ENCODE measurements at regions not wholly inside any gene's neighbourhood (a gene's known extent, or its start where the extent isn't known, plus 50 kb on each side); places are given as distances from the start of the nearest gene placed in this dataset.

DNA sequence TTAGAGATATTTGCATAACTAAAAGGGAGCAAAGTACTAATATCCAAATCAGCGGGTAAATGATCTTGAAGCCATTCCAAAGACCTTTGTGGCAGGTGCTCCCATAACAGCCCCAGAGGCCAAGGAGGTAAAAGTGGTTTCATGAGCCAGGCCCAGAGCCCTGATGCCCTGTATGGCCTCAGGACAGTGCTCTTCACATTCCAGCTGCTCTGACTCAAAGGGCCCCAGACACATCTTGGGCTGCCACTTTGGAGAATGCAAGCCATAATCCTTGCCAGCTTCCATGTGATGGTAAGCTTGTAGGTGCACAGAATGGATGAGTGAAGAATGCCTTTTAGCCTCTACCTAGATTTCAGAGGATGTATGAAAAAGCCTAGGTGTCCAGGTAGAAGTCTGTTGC lies 933.4 kb downstream of the SLC16A7 start (continued):
- TF ChIP-seq, protein P1, sequence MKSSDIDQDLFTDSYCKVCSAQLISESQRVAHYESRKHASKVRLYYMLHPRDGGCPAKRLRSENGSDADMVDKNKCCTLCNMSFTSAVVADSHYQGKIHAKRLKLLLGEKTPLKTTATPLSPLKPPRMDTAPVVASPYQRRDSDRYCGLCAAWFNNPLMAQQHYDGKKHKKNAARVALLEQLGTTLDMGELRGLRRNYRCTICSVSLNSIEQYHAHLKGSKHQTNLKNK (CRISPR knock-in tag; IDR thresholded peaks at IDR 0.05) = no peak
- TF ChIP-seq, protein P2, sequence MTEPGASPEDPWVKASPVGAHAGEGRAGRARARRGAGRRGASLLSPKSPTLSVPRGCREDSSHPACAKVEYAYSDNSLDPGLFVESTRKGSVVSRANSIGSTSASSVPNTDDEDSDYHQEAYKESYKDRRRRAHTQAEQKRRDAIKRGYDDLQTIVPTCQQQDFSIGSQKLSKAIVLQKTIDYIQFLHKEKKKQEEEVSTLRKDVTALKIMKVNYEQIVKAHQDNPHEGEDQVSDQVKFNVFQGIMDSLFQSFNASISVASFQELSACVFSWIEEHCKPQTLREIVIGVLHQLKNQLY (CRISPR knock-in tag; IDR thresholded peaks at IDR 0.05) = no peak
- TF ChIP-seq NR2C2 (CRISPR knock-in tag; IDR thresholded peaks at IDR 0.05) (no peak), FOXJ3 (CRISPR knock-in tag; IDR thresholded peaks at IDR 0.05; ENCODE audit: borderline replicate concordance) (no peak)

DNA sequence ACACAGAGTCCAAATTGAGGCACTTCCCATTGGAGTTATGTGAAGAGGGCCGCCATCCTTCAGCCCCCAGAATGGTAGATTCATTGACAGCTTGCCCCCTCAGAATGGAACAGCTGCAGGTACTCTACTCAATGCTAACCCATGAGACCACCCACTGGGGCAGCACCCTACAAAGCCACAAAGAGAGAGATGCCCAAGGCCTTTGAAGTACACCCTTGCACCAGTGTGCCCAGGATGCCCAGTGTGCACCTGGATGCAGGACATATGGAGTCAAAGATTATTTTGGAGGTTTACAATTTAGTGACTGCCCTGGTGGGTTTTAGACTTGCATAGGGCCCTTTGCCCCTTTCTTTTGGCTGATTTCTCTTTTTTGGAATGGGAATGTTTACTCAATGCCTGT lies 933.9 kb downstream of the SLC16A7 start:
- H3K4me1 Mint-ChIP-seq = no peaks in the 10 kb centered on the region
- no peak overlapping the region for H3K27ac Mint-ChIP-seq
- ChIA-PET POLR2A (no interaction called here), CTCF (no interaction called here)
- no peak overlapping the region for H3K4me3 Mint-ChIP-seq
- H3K9me3 Mint-ChIP-seq = peaks cover 17% of the 10 kb centered on the region
- DNase-seq (ENCODE audit: low spot score) (no peak), ATAC-seq (no peak)
- H3K27me3 Mint-ChIP-seq (ENCODE audit: low read depth) = no peaks in the 10 kb centered on the region
- H3K36me3 Mint-ChIP-seq = no peaks in the 10 kb centered on the region
- TF ChIP-seq, protein P3, sequence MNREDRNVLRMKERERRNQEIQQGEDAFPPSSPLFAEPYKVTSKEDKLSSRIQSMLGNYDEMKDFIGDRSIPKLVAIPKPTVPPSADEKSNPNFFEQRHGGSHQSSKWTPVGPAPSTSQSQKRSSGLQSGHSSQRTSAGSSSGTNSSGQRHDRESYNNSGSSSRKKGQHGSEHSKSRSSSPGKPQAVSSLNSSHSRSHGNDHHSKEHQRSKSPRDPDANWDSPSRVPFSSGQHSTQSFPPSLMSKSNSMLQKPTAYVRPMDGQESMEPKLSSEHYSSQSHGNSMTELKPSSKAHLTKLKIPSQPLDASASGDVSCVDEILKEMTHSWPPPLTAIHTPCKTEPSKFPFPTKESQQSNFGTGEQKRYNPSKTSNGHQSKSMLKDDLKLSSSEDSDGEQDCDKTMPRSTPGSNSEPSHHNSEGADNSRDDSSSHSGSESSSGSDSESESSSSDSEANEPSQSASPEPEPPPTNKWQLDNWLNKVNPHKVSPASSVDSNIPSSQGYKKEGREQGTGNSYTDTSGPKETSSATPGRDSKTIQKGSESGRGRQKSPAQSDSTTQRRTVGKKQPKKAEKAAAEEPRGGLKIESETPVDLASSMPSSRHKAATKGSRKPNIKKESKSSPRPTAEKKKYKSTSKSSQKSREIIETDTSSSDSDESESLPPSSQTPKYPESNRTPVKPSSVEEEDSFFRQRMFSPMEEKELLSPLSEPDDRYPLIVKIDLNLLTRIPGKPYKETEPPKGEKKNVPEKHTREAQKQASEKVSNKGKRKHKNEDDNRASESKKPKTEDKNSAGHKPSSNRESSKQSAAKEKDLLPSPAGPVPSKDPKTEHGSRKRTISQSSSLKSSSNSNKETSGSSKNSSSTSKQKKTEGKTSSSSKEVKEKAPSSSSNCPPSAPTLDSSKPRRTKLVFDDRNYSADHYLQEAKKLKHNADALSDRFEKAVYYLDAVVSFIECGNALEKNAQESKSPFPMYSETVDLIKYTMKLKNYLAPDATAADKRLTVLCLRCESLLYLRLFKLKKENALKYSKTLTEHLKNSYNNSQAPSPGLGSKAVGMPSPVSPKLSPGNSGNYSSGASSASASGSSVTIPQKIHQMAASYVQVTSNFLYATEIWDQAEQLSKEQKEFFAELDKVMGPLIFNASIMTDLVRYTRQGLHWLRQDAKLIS (CRISPR knock-in tag; IDR thresholded peaks at IDR 0.05; ENCODE audit: borderline replicate concordance) = no peak
- TF ChIP-seq, protein P4, sequence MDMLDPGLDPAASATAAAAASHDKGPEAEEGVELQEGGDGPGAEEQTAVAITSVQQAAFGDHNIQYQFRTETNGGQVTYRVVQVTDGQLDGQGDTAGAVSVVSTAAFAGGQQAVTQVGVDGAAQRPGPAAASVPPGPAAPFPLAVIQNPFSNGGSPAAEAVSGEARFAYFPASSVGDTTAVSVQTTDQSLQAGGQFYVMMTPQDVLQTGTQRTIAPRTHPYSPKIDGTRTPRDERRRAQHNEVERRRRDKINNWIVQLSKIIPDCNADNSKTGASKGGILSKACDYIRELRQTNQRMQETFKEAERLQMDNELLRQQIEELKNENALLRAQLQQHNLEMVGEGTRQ (CRISPR knock-in tag; IDR thresholded peaks at IDR 0.05) = no peak
- TF ChIP-seq SMAD4 (CRISPR knock-in tag; IDR thresholded peaks at IDR 0.05) = no peak
- TF ChIP-seq JAZF1 (CRISPR knock-in tag; IDR thresholded peaks at IDR 0.05) = no peak
- TF ChIP-seq, protein P5, sequence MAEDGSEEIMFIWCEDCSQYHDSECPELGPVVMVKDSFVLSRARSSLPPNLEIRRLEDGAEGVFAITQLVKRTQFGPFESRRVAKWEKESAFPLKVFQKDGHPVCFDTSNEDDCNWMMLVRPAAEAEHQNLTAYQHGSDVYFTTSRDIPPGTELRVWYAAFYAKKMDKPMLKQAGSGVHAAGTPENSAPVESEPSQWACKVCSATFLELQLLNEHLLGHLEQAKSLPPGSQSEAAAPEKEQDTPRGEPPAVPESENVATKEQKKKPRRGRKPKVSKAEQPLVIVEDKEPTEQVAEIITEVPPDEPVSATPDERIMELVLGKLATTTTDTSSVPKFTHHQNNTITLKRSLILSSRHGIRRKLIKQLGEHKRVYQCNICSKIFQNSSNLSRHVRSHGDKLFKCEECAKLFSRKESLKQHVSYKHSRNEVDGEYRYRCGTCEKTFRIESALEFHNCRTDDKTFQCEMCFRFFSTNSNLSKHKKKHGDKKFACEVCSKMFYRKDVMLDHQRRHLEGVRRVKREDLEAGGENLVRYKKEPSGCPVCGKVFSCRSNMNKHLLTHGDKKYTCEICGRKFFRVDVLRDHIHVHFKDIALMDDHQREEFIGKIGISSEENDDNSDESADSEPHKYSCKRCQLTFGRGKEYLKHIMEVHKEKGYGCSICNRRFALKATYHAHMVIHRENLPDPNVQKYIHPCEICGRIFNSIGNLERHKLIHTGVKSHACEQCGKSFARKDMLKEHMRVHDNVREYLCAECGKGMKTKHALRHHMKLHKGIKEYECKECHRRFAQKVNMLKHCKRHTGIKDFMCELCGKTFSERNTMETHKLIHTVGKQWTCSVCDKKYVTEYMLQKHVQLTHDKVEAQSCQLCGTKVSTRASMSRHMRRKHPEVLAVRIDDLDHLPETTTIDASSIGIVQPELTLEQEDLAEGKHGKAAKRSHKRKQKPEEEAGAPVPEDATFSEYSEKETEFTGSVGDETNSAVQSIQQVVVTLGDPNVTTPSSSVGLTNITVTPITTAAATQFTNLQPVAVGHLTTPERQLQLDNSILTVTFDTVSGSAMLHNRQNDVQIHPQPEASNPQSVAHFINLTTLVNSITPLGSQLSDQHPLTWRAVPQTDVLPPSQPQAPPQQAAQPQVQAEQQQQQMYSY (CRISPR knock-in tag; IDR thresholded peaks at IDR 0.05) = no peak
- TF ChIP-seq FOXK1 (CRISPR knock-in tag; IDR thresholded peaks at IDR 0.05) = no peak
- TF ChIP-seq SMAD3 (CRISPR knock-in tag; IDR thresholded peaks at IDR 0.05; ENCODE audit: borderline replicate concordance) = no peak
- TF ChIP-seq, protein P6, sequence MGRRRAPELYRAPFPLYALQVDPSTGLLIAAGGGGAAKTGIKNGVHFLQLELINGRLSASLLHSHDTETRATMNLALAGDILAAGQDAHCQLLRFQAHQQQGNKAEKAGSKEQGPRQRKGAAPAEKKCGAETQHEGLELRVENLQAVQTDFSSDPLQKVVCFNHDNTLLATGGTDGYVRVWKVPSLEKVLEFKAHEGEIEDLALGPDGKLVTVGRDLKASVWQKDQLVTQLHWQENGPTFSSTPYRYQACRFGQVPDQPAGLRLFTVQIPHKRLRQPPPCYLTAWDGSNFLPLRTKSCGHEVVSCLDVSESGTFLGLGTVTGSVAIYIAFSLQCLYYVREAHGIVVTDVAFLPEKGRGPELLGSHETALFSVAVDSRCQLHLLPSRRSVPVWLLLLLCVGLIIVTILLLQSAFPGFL (CRISPR knock-in tag; IDR thresholded peaks at IDR 0.05; ENCODE audit: borderline replicate concordance) = no peak
- no peak for TF ChIP-seq TEAD4 (CRISPR knock-in tag; IDR thresholded peaks at IDR 0.05)
- TF ChIP-seq, protein P7, sequence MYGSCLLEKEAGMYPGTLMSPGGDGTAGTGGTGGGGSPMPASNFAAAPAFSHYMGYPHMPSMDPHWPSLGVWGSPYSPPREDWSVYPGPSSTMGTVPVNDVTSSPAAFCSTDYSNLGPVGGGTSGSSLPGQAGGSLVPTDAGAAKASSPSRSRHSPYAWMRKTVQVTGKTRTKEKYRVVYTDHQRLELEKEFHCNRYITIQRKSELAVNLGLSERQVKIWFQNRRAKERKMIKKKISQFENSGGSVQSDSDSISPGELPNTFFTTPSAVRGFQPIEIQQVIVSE (CRISPR knock-in tag; IDR thresholded peaks at IDR 0.05; ENCODE audit: borderline replicate concordance) = no peak
- TF ChIP-seq, protein P8, sequence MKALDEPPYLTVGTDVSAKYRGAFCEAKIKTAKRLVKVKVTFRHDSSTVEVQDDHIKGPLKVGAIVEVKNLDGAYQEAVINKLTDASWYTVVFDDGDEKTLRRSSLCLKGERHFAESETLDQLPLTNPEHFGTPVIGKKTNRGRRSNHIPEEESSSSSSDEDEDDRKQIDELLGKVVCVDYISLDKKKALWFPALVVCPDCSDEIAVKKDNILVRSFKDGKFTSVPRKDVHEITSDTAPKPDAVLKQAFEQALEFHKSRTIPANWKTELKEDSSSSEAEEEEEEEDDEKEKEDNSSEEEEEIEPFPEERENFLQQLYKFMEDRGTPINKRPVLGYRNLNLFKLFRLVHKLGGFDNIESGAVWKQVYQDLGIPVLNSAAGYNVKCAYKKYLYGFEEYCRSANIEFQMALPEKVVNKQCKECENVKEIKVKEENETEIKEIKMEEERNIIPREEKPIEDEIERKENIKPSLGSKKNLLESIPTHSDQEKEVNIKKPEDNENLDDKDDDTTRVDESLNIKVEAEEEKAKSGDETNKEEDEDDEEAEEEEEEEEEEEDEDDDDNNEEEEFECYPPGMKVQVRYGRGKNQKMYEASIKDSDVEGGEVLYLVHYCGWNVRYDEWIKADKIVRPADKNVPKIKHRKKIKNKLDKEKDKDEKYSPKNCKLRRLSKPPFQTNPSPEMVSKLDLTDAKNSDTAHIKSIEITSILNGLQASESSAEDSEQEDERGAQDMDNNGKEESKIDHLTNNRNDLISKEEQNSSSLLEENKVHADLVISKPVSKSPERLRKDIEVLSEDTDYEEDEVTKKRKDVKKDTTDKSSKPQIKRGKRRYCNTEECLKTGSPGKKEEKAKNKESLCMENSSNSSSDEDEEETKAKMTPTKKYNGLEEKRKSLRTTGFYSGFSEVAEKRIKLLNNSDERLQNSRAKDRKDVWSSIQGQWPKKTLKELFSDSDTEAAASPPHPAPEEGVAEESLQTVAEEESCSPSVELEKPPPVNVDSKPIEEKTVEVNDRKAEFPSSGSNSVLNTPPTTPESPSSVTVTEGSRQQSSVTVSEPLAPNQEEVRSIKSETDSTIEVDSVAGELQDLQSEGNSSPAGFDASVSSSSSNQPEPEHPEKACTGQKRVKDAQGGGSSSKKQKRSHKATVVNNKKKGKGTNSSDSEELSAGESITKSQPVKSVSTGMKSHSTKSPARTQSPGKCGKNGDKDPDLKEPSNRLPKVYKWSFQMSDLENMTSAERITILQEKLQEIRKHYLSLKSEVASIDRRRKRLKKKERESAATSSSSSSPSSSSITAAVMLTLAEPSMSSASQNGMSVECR (CRISPR knock-in tag; IDR thresholded peaks at IDR 0.05; ENCODE audit: borderline replicate concordance) = no peak
- no peak for TF ChIP-seq CREM (CRISPR knock-in tag; IDR thresholded peaks at IDR 0.05)
- TF ChIP-seq, protein P9, sequence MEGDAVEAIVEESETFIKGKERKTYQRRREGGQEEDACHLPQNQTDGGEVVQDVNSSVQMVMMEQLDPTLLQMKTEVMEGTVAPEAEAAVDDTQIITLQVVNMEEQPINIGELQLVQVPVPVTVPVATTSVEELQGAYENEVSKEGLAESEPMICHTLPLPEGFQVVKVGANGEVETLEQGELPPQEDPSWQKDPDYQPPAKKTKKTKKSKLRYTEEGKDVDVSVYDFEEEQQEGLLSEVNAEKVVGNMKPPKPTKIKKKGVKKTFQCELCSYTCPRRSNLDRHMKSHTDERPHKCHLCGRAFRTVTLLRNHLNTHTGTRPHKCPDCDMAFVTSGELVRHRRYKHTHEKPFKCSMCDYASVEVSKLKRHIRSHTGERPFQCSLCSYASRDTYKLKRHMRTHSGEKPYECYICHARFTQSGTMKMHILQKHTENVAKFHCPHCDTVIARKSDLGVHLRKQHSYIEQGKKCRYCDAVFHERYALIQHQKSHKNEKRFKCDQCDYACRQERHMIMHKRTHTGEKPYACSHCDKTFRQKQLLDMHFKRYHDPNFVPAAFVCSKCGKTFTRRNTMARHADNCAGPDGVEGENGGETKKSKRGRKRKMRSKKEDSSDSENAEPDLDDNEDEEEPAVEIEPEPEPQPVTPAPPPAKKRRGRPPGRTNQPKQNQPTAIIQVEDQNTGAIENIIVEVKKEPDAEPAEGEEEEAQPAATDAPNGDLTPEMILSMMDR (IDR thresholded peaks at IDR 0.05) = no peak
- TF ChIP-seq TCF7 (CRISPR knock-in tag; IDR thresholded peaks at IDR 0.05; ENCODE audit: low read depth) = no peak
- no peak for TF ChIP-seq PRRX2 (CRISPR knock-in tag; IDR thresholded peaks at IDR 0.05)
